ENCODE measurements at regions not wholly inside any gene's neighbourhood (a gene's known extent, or its start where the extent isn't known, plus 50 kb on each side); places are given as distances from the start of the nearest gene placed in this dataset.
"Not testable (repeated sequence)": the region's sequence is repeated elsewhere in the genome, so short reads cannot be mapped to it uniquely, and the experiment has no call there.

- not testable (repeated sequence) for DNase-seq (ENCODE audit: low spot score)
These were observed 394.3 kb downstream of the PTH2R start for GRCh38 chr2:208800887-208801286.

- no peak for DNase-seq (ENCODE audit: low spot score)
These were observed 401.2 kb downstream of the PTH2R start for GRCh38 chr2:208807756-208808155.

GRCh38 chr2:208811885-208812284, 405.3 kb downstream of the PTH2R start:
- DNase-seq (ENCODE audit: low spot score), result not testable (repeated sequence)

GRCh38 chr2:208819190-208819589, 412.6 kb downstream of the PTH2R start:
- no peak for DNase-seq (ENCODE audit: low spot score)

GRCh38 chr2:208820014-208820688, 413.6 kb downstream of the PTH2R start:
- DNase-seq (ENCODE audit: low spot score), result no peak

- DNase-seq (ENCODE audit: low spot score), result no peak
These were observed 420.5 kb downstream of the PTH2R start for GRCh38 chr2:208827109-208827508.

GRCh38 chr2:208827549-208828221, 421.1 kb downstream of the PTH2R start:
- DNase-seq (ENCODE audit: low spot score), result no peak

GRCh38 chr2:208830203-208830602, 423.6 kb downstream of the PTH2R start:
- DNase-seq (ENCODE audit: low spot score), result no peak

GRCh38 chr2:208847651-208848050, 441.1 kb downstream of the PTH2R start:
- no peak for DNase-seq (ENCODE audit: low spot score)

GRCh38 chr2:208854717-208855116, 448.1 kb downstream of the PTH2R start:
- no peak for DNase-seq (ENCODE audit: low spot score)

GRCh38 chr2:208867374-208867773, 460.8 kb downstream of the PTH2R start:
- DNase-seq (ENCODE audit: low spot score), result no peak

GRCh38 chr2:208872591-208872990, 466.0 kb downstream of the PTH2R start:
- DNase-seq (ENCODE audit: low spot score), result no peak

GRCh38 chr2:208879666-208880065, 473.1 kb downstream of the PTH2R start:
- no peak for DNase-seq (ENCODE audit: low spot score)

GRCh38 chr2:208880171-208880570, 473.6 kb downstream of the PTH2R start:
- no peak for DNase-seq (ENCODE audit: low spot score)

GRCh38 chr2:208890486-208890885, 483.9 kb downstream of the PTH2R start:
- no peak for DNase-seq (ENCODE audit: low spot score)

GRCh38 chr2:208892203-208892602, 485.6 kb downstream of the PTH2R start:
- no peak for DNase-seq (ENCODE audit: low spot score)

- no peak for DNase-seq (ENCODE audit: low spot score)
These were observed 499.7 kb downstream of the PTH2R start for GRCh38 chr2:208906330-208906729.

GRCh38 chr2:208915401-208915800, 508.4 kb upstream of the MAP2 start:
- DNase-seq (ENCODE audit: low spot score), result no peak

GRCh38 chr2:208916881-208917280, 507.0 kb upstream of the MAP2 start:
- DNase-seq (ENCODE audit: low spot score), result no peak

- not testable (repeated sequence) for DNase-seq (ENCODE audit: low spot score)
These were observed 502.5 kb upstream of the MAP2 start for GRCh38 chr2:208921358-208921757.

- no peak for DNase-seq (ENCODE audit: low spot score)
These were observed 496.0 kb upstream of the MAP2 start for GRCh38 chr2:208927867-208928266.

GRCh38 chr2:208929139-208929864, 494.5 kb upstream of the MAP2 start:
- no peak for DNase-seq (ENCODE audit: low spot score)

- no peak for DNase-seq (ENCODE audit: low spot score)
These were observed 493.9 kb upstream of the MAP2 start for GRCh38 chr2:208929894-208930427.
